ENCODE measurements at regions not wholly inside any gene's neighbourhood (a gene's known extent, or its start where the extent isn't known, plus 50 kb on each side); places are given as distances from the start of the nearest gene placed in this dataset.

DNA sequence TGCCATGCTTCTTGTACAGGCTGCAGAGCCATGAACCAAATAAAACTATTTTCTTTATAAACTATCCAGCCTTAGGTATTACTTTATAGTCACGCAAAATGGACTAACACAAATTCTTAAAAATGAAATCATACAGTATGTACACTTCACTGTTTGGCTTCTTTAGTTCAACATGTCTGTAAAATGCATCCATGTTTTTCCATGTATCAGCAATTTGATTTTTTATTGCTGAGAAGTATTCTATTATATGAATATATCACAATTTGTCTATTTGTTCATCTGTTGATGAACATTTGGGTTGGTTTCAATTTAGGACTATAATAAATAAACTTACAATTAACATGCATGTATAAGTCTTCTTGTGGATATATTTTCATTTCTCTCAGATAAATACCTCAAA lies 182.1 kb downstream of the SCG2 start:
- H3K4me3 ChIP-seq (ENCODE audit: low read depth, low read length): no peak overlapping the region
- TF ChIP-seq, protein P1, sequence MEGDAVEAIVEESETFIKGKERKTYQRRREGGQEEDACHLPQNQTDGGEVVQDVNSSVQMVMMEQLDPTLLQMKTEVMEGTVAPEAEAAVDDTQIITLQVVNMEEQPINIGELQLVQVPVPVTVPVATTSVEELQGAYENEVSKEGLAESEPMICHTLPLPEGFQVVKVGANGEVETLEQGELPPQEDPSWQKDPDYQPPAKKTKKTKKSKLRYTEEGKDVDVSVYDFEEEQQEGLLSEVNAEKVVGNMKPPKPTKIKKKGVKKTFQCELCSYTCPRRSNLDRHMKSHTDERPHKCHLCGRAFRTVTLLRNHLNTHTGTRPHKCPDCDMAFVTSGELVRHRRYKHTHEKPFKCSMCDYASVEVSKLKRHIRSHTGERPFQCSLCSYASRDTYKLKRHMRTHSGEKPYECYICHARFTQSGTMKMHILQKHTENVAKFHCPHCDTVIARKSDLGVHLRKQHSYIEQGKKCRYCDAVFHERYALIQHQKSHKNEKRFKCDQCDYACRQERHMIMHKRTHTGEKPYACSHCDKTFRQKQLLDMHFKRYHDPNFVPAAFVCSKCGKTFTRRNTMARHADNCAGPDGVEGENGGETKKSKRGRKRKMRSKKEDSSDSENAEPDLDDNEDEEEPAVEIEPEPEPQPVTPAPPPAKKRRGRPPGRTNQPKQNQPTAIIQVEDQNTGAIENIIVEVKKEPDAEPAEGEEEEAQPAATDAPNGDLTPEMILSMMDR (IDR thresholded peaks at IDR 0.05; ENCODE audit: insufficient read depth, low read length, poor library complexity, severe bottlenecking): no peak
- no peaks in the 10 kb centered on the region for H3K36me3 ChIP-seq (ENCODE audit: control insufficient read depth, insufficient read depth, low read length)
- no peak for DNase-seq (ENCODE audit: low read depth)
- no peaks in the 10 kb centered on the region for H3K27me3 ChIP-seq (ENCODE audit: control insufficient read depth, insufficient read depth, low read length)

DNA sequence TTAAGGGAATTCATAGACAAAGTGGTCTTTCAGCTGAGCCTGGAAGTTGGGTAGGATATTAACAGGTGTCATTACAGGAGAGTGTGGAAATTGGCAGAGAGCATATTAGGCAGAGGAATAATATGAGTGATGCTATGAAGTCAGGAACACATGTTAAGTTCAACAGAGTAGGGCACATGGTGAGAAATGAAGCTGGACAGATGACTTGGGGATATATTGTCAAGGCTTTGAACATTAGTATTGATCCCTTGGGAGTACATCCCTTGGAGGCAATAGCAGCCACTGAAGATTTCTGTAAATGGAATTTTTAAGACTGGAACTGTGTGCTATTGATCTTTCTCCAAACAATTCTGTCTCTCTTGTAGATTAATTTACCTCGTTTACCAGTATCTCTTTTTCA lies 170.7 kb downstream of the SCG2 start:
- TF ChIP-seq, protein P1 (IDR thresholded peaks at IDR 0.05; ENCODE audit: insufficient read depth, low read length, poor library complexity, severe bottlenecking): no peak

DNA sequence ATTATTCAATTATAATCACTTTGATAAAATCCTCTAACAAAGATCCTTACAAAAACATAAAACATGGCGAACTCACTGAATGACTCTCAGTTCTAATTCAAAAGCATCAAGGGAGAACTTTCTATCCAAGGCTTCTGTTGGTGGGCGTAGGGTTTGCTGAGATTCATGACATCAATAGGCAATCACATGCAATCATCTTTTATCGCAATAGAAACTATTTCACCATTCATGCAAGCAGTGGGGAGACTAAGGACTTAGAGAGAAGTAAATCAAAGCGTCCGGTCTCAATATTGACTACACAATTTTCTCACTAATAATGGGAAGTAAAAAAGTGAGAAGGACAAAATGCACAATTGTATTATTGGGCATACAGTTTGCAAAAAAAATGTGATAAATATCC lies 168.7 kb downstream of the SCG2 start:
- TF ChIP-seq, protein P1 (IDR thresholded peaks at IDR 0.05; ENCODE audit: insufficient read depth, low read length, poor library complexity, severe bottlenecking): no peak
- DNase-seq (ENCODE audit: low read depth): no peak

More for the DNA sequence above, 170.7 kb downstream of the SCG2 start:
- Histone ChIP-seq H3K36me3 (ENCODE audit: control insufficient read depth, insufficient read depth, low read length) (no peaks in the 10 kb centered on the region), H3K4me3 (ENCODE audit: low read depth, low read length) (no peak overlapping the region), H3K27me3 (ENCODE audit: control insufficient read depth, insufficient read depth, low read length) (no peaks in the 10 kb centered on the region)
- DNase-seq (ENCODE audit: low read depth): no peak

DNA sequence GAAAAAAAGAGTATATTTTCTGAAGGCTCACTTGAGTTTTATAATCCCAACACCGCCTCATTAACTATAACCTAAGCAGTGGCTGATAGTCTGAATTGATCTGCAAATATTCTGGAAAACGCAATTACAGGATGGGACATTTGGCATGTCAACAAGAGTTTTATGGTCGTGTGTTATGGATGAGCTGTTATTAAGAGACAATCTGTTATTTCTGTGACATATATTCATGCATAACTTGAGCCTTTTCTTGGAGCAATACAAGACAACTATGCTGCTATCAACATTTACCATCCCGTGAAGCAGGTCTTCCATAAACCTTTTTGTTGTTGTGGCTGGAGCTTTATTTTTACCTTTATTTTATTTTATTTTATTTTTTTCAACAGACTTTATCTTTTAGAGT lies 164.4 kb downstream of the SCG2 start:
- Histone ChIP-seq H3K4me3 (ENCODE audit: low read depth, low read length) (no peak overlapping the region), H3K36me3 (ENCODE audit: control insufficient read depth, insufficient read depth, low read length) (no peaks in the 10 kb centered on the region), H3K27me3 (ENCODE audit: control insufficient read depth, insufficient read depth, low read length) (no peaks in the 10 kb centered on the region)
- TF ChIP-seq, protein P1 (IDR thresholded peaks at IDR 0.05; ENCODE audit: insufficient read depth, low read length, poor library complexity, severe bottlenecking): no peak
- DNase-seq (ENCODE audit: low read depth): no peak

More for the DNA sequence above, 168.7 kb downstream of the SCG2 start:
- Histone ChIP-seq H3K27me3 (ENCODE audit: control insufficient read depth, insufficient read depth, low read length) (no peaks in the 10 kb centered on the region), H3K4me3 (ENCODE audit: low read depth, low read length) (no peak overlapping the region), H3K36me3 (ENCODE audit: control insufficient read depth, insufficient read depth, low read length) (no peaks in the 10 kb centered on the region)

DNA sequence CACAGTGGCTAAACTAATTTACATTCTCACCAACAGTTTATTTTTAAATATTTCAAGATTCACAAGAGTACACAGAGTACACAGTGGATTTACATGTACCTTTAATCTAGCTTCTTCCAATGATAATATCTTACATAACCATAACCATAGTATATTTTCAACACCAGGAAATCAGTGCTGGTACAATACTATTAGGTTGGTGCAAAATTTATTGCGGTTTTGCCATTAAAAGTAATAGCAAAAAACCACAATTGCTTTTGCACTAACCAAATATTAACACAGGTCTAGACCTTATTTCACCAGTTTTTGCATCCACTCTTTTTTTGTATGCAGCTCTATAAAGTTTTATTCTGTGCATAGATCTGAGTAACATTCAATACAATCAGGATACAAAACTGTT lies 163.0 kb downstream of the SCG2 start:
- no peak for DNase-seq (ENCODE audit: low read depth)
- TF ChIP-seq, protein P1 (IDR thresholded peaks at IDR 0.05; ENCODE audit: insufficient read depth, low read length, poor library complexity, severe bottlenecking): no peak
- Histone ChIP-seq H3K36me3 (ENCODE audit: control insufficient read depth, insufficient read depth, low read length) (no peaks in the 10 kb centered on the region), H3K4me3 (ENCODE audit: low read depth, low read length) (no peak overlapping the region), H3K27me3 (ENCODE audit: control insufficient read depth, insufficient read depth, low read length) (peaks cover 2% of the 10 kb centered on the region)

DNA sequence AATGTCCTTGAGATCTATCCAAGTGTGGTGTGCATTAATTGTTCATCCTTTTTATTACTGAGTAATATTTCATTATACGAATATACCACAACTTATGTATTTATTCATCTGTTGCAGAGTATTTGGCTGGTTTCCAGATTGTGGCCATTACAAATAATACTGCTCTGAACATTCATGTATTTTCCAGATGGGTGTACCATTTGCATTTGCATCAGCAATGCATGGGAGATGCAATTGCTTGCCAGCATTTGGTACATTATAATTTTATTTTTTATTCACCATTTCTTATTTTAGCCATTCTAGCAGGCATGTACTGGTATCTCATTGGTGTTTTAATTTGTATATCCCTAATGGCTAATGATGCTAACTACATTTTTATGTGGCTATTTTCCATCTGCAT lies 162.4 kb downstream of the SCG2 start:
- H3K27me3 ChIP-seq (ENCODE audit: control insufficient read depth, insufficient read depth, low read length): peaks cover 2% of the 10 kb centered on the region
- H3K36me3 ChIP-seq (ENCODE audit: control insufficient read depth, insufficient read depth, low read length): no peaks in the 10 kb centered on the region
- no peak overlapping the region for H3K4me3 ChIP-seq (ENCODE audit: low read depth, low read length)
- TF ChIP-seq, protein P1 (IDR thresholded peaks at IDR 0.05; ENCODE audit: insufficient read depth, low read length, poor library complexity, severe bottlenecking): no peak
- DNase-seq (ENCODE audit: low read depth): no peak
